ENCODE measurements at regions not wholly inside any gene's neighbourhood (a gene's known extent, or its start where the extent isn't known, plus 50 kb on each side); places are given as distances from the start of the nearest gene placed in this dataset.
"Not testable (repeated sequence)": the region's sequence is repeated elsewhere in the genome, so short reads cannot be mapped to it uniquely, and the experiment has no call there.

- no peak for DNase-seq (ENCODE audit: low spot score)
These were observed 62.6 kb downstream of the DUSP6 start for GRCh38 chr12:89289720-89290119.

- DNase-seq (ENCODE audit: low spot score): no peak
These were observed 63.3 kb downstream of the DUSP6 start for GRCh38 chr12:89288959-89289358.

- no peak for DNase-seq (ENCODE audit: low spot score)
These were observed 65.8 kb downstream of the DUSP6 start for GRCh38 chr12:89286501-89286900.

GRCh38 chr12:89281539-89281867 lies 70.8 kb downstream of the DUSP6 start:
- no peak for DNase-seq (ENCODE audit: low spot score)

GRCh38 chr12:89280833-89281538 lies 71.3 kb downstream of the DUSP6 start:
- no peak for DNase-seq (ENCODE audit: low spot score)

GRCh38 chr12:89279499-89279898 lies 72.8 kb downstream of the DUSP6 start:
- no peak for DNase-seq (ENCODE audit: low spot score)

- DNase-seq (ENCODE audit: low spot score): no peak
These were observed 73.4 kb downstream of the DUSP6 start for GRCh38 chr12:89278862-89279261.

- no peak for DNase-seq (ENCODE audit: low spot score)
These were observed 74.1 kb downstream of the DUSP6 start for GRCh38 chr12:89278169-89278568.

GRCh38 chr12:89276860-89277259 lies 75.4 kb downstream of the DUSP6 start:
- no peak for DNase-seq (ENCODE audit: low spot score)

GRCh38 chr12:89273525-89273924 lies 78.8 kb downstream of the DUSP6 start:
- no peak for DNase-seq (ENCODE audit: low spot score)

GRCh38 chr12:89270548-89270947 lies 81.8 kb downstream of the DUSP6 start:
- DNase-seq (ENCODE audit: low spot score): no peak

- DNase-seq (ENCODE audit: low spot score): no peak
These were observed 83.1 kb downstream of the DUSP6 start for GRCh38 chr12:89269174-89269573.

- no peak for DNase-seq (ENCODE audit: low spot score)
These were observed 84.9 kb downstream of the DUSP6 start for GRCh38 chr12:89267404-89267803.

- DNase-seq (ENCODE audit: low spot score): not testable (repeated sequence)
These were observed 85.6 kb downstream of the DUSP6 start for GRCh38 chr12:89266574-89267188.

GRCh38 chr12:89264837-89265236 lies 87.5 kb downstream of the DUSP6 start:
- DNase-seq (ENCODE audit: low spot score): no peak

- no peak for DNase-seq (ENCODE audit: low spot score)
These were observed 88.4 kb downstream of the DUSP6 start for GRCh38 chr12:89263900-89264299.

- no peak for DNase-seq (ENCODE audit: low spot score)
These were observed 89.3 kb downstream of the DUSP6 start for GRCh38 chr12:89262855-89263552.

- DNase-seq (ENCODE audit: low spot score): no peak
These were observed 90.3 kb downstream of the DUSP6 start for GRCh38 chr12:89261982-89262381.

- DNase-seq (ENCODE audit: low spot score): no peak
These were observed 91.3 kb downstream of the DUSP6 start for GRCh38 chr12:89260841-89261637.

- no peak for DNase-seq (ENCODE audit: low spot score)
These were observed 92.5 kb downstream of the DUSP6 start for GRCh38 chr12:89259821-89260220.

GRCh38 chr12:89258240-89258969 lies 93.9 kb downstream of the DUSP6 start:
- DNase-seq (ENCODE audit: low spot score): no peak

GRCh38 chr12:89257340-89257739 lies 95.0 kb downstream of the DUSP6 start:
- no peak for DNase-seq (ENCODE audit: low spot score)
